ENCODE measurements at regions not wholly inside any gene's neighbourhood (a gene's known extent, or its start where the extent isn't known, plus 50 kb on each side); places are given as distances from the start of the nearest gene placed in this dataset.

DNA sequence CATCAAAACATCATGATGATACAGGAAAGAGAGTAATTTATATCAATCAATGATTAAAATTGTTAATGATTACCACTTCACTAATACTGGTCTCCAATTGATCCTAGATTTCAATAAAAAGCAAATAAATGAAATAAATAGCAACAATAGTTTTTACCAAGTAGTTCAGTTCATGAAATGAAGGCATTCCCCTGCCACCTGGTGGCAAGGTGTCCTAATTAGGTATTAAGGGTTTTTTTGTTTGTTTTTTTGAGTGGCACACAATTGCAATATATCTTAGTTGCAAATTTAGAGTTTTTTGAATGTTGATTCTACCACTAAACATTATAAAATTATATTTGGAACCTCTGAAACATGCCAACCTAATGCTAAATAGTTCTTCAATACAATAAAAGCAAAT is 157.4 kb upstream of the PDE5A start:
- TF ChIP-seq, protein P1, sequence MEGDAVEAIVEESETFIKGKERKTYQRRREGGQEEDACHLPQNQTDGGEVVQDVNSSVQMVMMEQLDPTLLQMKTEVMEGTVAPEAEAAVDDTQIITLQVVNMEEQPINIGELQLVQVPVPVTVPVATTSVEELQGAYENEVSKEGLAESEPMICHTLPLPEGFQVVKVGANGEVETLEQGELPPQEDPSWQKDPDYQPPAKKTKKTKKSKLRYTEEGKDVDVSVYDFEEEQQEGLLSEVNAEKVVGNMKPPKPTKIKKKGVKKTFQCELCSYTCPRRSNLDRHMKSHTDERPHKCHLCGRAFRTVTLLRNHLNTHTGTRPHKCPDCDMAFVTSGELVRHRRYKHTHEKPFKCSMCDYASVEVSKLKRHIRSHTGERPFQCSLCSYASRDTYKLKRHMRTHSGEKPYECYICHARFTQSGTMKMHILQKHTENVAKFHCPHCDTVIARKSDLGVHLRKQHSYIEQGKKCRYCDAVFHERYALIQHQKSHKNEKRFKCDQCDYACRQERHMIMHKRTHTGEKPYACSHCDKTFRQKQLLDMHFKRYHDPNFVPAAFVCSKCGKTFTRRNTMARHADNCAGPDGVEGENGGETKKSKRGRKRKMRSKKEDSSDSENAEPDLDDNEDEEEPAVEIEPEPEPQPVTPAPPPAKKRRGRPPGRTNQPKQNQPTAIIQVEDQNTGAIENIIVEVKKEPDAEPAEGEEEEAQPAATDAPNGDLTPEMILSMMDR (conservative IDR thresholded peaks at IDR 0.05; ENCODE audit: low read length) = peak; percentile 57
- TF ChIP-seq EZH2phosphoT487 (IDR thresholded peaks at IDR 0.05; ENCODE audit: borderline replicate concordance, low read depth, low read length) = no peak

All from OCI-LY7 (cell line).